Glutamatergic neuron (in vitro differentiated cells): ENCODE measurements at regions not wholly inside any gene's neighbourhood (a gene's known extent, or its start where the extent isn't known, plus 50 kb on each side); places are given as distances from the start of the nearest gene placed in this dataset.
"Not testable (repeated sequence)": the region's sequence is repeated elsewhere in the genome, so short reads cannot be mapped to it uniquely, and the experiment has no call there.

Source experiments
- DNase-seq: peaks from one replicate; pipeline ENCODE4 v3.0.0; 2022
- H3K27ac Mint-ChIP-seq: one replicate; pipeline ENCODE4 v1.8.0; 2020; ENCODE audit warnings: mild to moderate bottlenecking, mixed read lengths, inconsistent platforms; ENCODE audit not compliant: unreplicated experiment
- H3K27me3 Mint-ChIP-seq: one replicate; pipeline ENCODE4 v1.8.0; 2020; ENCODE audit warnings: mild to moderate bottlenecking, moderate library complexity, mixed read lengths, inconsistent platforms; ENCODE audit not compliant: unreplicated experiment
- H3K36me3 Mint-ChIP-seq: one replicate; pipeline ENCODE4 v1.8.0; 2020; ENCODE audit warnings: mild to moderate bottlenecking, mixed read lengths, inconsistent platforms; ENCODE audit not compliant: unreplicated experiment
- H3K4me1 Mint-ChIP-seq: one replicate; pipeline ENCODE4 v1.8.0; 2020; ENCODE audit warnings: mild to moderate bottlenecking, low read depth, mixed read lengths, inconsistent platforms; ENCODE audit not compliant: unreplicated experiment
- H3K4me3 Mint-ChIP-seq: one replicate; pipeline ENCODE4 v1.8.0; 2020; ENCODE audit warnings: mild to moderate bottlenecking, mixed read lengths, inconsistent platforms; ENCODE audit not compliant: unreplicated experiment
- H3K9me3 Mint-ChIP-seq: one replicate; pipeline ENCODE4 v1.8.0; 2020; ENCODE audit warnings: mild to moderate bottlenecking, moderate library complexity, mixed read lengths, inconsistent platforms; ENCODE audit not compliant: unreplicated experiment
- TF ChIP-seq, protein P1 (sequence below): fragments of 200-600 bp; sonication (generic); IDR thresholded peaks from one replicate; pipeline ENCODE4 v1.5.0; 2021; ENCODE audit not compliant: partially characterized antibody, unreplicated experiment

DNA sequence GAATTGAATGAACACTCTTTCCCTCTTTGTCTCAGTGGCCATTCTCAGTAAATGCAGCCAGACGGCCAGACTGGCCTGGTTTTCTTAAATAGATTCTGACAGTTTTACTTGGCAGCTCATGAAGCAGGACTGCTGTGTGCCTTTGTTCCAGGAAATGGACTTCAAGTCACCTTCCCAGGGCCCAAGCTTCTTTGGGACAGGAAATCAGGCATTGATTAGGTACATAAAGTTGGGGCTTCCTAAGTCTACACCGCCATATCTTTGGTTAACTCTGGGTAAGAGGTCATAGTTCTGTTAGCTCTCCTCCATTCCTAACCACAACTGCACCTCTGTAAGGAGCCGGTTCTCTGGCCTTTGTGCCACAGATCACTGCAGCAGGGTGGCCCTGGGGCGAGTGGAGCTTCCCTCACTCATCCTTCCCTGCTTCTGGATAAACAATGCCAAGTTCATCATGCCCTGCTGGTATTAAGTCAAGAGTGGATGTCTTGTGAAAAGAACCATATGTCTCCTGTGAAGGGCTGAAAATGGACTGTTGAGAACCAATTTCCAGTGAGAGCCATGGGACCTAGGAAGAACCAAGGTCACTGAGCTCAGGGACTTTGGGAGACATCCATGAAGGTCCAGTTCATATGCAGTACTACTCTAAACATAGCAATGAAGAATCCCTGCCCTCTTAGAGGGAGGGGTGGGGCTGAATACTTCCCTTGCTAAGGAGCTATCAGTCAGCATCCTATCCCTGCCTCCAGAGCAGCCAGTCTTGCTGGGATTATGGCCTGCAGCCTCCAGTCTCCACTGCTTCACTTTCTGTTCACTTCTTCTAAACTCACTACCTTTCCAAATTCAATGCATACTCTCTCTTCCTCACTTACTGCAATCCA, 122.6 kb upstream of the XPO1 start:
- Mint-ChIP-seq H3K4me3 (no peak overlapping the region), H3K27me3 (no peaks in the 10 kb centered on the region), H3K36me3 (no peaks in the 10 kb centered on the region), H3K27ac (no peak overlapping the region), H3K9me3 (no peaks in the 10 kb centered on the region), H3K4me1 (no peaks in the 10 kb centered on the region)
- no peak for DNase-seq
- TF ChIP-seq, protein P1, sequence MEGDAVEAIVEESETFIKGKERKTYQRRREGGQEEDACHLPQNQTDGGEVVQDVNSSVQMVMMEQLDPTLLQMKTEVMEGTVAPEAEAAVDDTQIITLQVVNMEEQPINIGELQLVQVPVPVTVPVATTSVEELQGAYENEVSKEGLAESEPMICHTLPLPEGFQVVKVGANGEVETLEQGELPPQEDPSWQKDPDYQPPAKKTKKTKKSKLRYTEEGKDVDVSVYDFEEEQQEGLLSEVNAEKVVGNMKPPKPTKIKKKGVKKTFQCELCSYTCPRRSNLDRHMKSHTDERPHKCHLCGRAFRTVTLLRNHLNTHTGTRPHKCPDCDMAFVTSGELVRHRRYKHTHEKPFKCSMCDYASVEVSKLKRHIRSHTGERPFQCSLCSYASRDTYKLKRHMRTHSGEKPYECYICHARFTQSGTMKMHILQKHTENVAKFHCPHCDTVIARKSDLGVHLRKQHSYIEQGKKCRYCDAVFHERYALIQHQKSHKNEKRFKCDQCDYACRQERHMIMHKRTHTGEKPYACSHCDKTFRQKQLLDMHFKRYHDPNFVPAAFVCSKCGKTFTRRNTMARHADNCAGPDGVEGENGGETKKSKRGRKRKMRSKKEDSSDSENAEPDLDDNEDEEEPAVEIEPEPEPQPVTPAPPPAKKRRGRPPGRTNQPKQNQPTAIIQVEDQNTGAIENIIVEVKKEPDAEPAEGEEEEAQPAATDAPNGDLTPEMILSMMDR: no peak

DNA sequence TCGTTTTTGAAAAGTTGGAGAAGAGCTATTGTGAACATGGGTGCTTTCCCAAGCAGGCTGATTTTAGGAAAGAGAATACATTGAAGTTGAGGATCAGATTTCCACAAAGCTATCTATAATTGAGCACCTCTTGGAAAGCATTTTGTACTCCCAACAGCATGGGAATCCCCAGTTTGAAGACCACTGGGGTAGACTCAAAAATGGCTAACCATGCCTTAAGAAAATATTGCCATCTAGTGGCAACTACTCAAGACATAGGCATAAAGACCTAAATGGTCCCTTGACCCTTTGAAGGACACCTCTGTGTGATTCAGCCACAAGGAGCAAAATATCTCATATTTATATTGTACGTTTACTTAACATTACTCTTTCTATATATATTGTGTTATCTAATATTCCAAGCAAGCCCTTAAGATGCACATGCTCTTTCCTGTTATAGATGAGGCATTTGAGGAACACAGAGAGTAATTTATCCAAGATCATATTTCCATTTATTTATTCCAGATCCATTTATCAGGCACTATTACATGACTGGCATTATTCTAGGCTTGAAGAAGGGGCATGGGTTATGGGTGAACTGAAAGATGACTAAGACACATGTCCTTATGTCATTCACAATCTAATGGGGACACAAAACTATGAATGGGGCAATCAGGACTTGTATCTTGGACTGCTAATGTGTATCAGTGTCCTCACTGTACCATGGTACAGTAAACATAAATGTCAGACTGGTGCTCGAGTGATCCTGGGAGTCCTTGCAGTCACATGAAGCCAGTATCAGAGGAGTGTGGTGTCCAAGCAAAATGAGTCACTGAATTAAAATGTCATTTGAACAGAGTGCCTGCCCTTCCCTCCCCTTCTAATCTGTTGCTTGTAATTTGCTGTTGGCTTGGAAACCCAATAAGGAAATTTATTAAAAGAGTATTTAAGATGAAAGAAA, 121.0 kb upstream of the XPO1 start:
- Mint-ChIP-seq H3K27me3 (no peaks in the 10 kb centered on the region), H3K9me3 (no peaks in the 10 kb centered on the region), H3K4me3 (no peak overlapping the region), H3K4me1 (no peaks in the 10 kb centered on the region), H3K27ac (no peak overlapping the region), H3K36me3 (no peaks in the 10 kb centered on the region)
- DNase-seq: no peak
- TF ChIP-seq, protein P1: peak; percentile 39

DNA sequence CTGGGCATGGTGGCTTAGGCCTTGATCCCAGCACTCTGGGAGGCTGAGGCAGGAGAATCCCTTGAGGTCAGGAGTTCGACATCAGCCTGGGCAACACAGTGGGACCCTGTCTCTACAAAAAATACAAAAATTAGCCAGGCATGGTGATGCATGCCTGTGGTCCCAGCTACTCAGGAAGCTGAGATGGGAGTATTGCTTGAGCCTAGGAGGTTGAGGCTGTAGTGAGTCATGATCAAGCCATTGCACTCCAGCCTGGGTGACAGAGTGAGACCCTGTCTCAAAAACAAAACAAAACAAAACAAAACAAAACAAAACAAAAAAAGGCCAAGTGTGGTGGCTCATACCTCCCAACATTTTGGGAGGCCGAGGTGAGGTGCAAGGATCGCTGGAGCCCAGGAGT, 111.8 kb upstream of the XPO1 start:
- H3K4me3 Mint-ChIP-seq, DNase-seq, H3K27ac Mint-ChIP-seq, H3K4me1 Mint-ChIP-seq, H3K9me3 Mint-ChIP-seq, H3K27me3 Mint-ChIP-seq, H3K36me3 Mint-ChIP-seq: not testable (repeated sequence)

DNA sequence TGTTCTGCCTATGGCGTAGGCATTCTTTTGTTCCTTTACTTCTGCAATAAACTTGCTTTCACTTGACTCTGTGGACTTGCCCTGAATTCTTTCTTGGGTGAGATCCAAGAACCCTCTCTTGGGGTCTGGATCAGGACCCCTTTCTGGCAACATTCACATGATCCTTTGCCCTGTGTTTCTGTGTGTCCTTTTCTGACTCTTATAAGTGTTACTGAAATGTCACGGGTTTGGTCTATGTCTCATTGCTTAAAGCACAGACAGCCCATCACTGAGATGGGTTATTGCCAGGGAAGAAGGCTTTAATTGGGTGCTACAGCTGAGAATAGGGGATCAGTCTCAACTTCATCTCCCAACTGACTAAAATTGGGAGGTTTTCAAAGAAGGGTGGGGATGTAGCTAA, 110.9 kb upstream of the XPO1 start:
- no peaks in the 10 kb centered on the region for H3K27me3 Mint-ChIP-seq
- H3K4me1 Mint-ChIP-seq: no peaks in the 10 kb centered on the region
- H3K27ac Mint-ChIP-seq: no peak overlapping the region
- H3K36me3 Mint-ChIP-seq: peaks cover 6% of the 10 kb centered on the region
- DNase-seq: no peak
- H3K9me3 Mint-ChIP-seq: no peaks in the 10 kb centered on the region
- TF ChIP-seq, protein P1: no peak
- no peak overlapping the region for H3K4me3 Mint-ChIP-seq

DNA sequence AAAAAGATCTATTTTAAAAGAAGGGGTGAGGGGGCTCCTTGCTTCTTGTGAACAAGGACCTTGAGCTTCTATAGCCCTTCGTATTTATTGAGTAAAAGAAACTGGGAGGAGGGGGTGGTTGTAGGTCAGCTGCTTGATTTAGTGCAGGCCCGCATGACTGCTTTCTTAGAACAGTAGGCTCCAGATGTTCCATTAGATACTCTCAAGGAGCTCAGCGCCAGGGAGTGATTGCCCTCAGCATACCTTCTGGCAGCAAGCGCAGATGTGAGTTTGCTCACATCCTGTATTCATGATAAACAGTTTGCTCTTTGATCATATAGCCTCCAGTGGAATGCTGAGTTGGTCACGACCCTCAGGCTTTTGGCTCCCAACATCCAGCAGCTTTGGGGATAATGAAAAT, 108.9 kb upstream of the XPO1 start:
- H3K9me3 Mint-ChIP-seq: no peaks in the 10 kb centered on the region
- no peaks in the 10 kb centered on the region for H3K27me3 Mint-ChIP-seq
- DNase-seq: no peak
- H3K27ac Mint-ChIP-seq: no peak overlapping the region
- no peaks in the 10 kb centered on the region for H3K4me1 Mint-ChIP-seq
- H3K4me3 Mint-ChIP-seq: no peak overlapping the region
- TF ChIP-seq, protein P1: no peak
- peaks cover 6% of the 10 kb centered on the region for H3K36me3 Mint-ChIP-seq
